ENCODE measurements at regions not wholly inside any gene's neighbourhood (a gene's known extent, or its start where the extent isn't known, plus 50 kb on each side); places are given as distances from the start of the nearest gene placed in this dataset.

DNA sequence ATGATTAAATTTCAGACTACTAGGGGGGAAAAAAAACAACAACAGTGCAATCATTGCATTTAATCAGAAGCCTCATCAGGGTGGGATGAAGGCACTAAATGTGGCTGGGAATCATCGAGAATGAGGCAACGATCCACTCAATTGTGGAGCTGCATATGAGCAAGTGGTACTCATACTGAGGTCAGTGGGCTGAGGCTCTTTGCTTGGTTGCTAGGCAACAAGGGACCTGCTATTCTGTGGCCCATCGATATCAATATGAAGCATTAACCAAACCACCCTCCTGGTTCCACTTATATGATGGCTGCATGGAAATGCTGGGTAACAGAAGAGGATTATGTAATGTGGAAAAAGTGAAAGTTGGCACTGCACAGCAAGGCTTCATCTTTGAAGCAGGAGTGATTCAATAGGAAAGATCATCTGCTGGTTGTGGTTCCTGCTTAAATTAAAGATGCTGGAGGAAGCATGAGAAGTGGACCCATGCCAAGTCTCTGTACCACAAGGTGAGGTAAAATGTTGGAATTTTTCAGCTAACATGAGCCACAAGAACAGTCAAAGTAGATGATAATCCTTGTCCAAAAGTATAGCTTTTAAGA is 159.8 kb upstream of the HMHB1 start:
- Histone ChIP-seq H3K9ac (ENCODE audit: low read length) (no peak overlapping the region), H2AFZ (ENCODE audit: low read depth, low read length) (no peak overlapping the region)

GRCh38 chr5:143649937-143650621 is 161.9 kb upstream of the HMHB1 start:
- H3K36me3 ChIP-seq (replicated peaks; ENCODE audit: low read depth, low read length): no peaks in the 10 kb centered on the region
- peak overlapping the region; percentile 2 for H3K4me2 ChIP-seq (ENCODE audit: low read length)
- no peak for TF ChIP-seq CTCF (IDR thresholded peaks at IDR 0.05; ENCODE audit: low read depth, low read length)
- no peak for TF ChIP-seq EZH2phosphoT487 (IDR thresholded peaks at IDR 0.05; ENCODE audit: low read depth)
- H3K4me1 ChIP-seq (ENCODE audit: low read length): peaks cover 10% of the 10 kb centered on the region
- H3K4me3 ChIP-seq (ENCODE audit: low read length): no peak overlapping the region
- H3K79me2 ChIP-seq (ENCODE audit: low read length): no peaks in the 10 kb centered on the region
- H3K9me3 ChIP-seq (ENCODE audit: insufficient read depth, low read length): no peaks in the 10 kb centered on the region
- no peaks in the 10 kb centered on the region for H3K27me3 ChIP-seq (ENCODE audit: low read depth, low read length)
- H3K27ac ChIP-seq (ENCODE audit: low read length): no peak overlapping the region
- no peak overlapping the region for H2AFZ ChIP-seq (ENCODE audit: low read depth, low read length)
- H3K9ac ChIP-seq (ENCODE audit: low read length): no peak overlapping the region
- H4K20me1 ChIP-seq (ENCODE audit: insufficient read depth, low read length): no peaks in the 10 kb centered on the region

More for the DNA sequence above, 159.8 kb upstream of the HMHB1 start:
- Histone ChIP-seq H3K4me1 (ENCODE audit: low read length) (peaks cover 10% of the 10 kb centered on the region), H3K4me3 (ENCODE audit: low read length) (no peak overlapping the region), H3K4me2 (ENCODE audit: low read length) (no peak overlapping the region), H3K27me3 (ENCODE audit: low read depth, low read length) (no peaks in the 10 kb centered on the region), H3K36me3 (replicated peaks; ENCODE audit: low read depth, low read length) (no peaks in the 10 kb centered on the region), H4K20me1 (ENCODE audit: insufficient read depth, low read length) (no peaks in the 10 kb centered on the region), H3K27ac (ENCODE audit: low read length) (no peak overlapping the region), H3K9me3 (ENCODE audit: insufficient read depth, low read length) (no peaks in the 10 kb centered on the region), H3K79me2 (ENCODE audit: low read length) (no peaks in the 10 kb centered on the region)
- no peak for TF ChIP-seq EZH2phosphoT487 (IDR thresholded peaks at IDR 0.05; ENCODE audit: low read depth)
- no peak for TF ChIP-seq CTCF (IDR thresholded peaks at IDR 0.05; ENCODE audit: low read depth, low read length)

DNA sequence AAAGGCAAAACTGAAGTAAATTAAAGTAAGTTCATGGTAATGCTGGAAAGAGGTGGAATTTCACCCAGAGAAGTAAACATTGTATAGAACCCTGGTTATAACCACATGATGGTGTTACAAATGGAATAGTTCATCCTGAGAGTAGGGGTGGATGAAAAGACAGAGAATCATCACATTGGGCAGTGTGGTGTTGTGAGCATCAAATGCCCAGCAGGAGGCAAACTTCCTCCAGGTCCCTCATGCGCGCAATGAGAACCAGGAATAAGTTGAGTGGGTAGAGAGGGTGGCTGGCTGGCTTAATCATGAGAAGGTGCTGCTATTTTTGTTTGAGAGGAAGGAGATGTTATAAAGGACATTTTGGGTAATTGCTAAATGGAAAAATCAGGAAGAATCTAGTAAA is 163.3 kb upstream of the HMHB1 start:
- Histone ChIP-seq H3K4me3 (ENCODE audit: low read length) (no peak overlapping the region), H2AFZ (ENCODE audit: low read depth, low read length) (no peak overlapping the region), H3K4me2 (ENCODE audit: low read length) (no peak overlapping the region), H3K36me3 (replicated peaks; ENCODE audit: low read depth, low read length) (no peaks in the 10 kb centered on the region), H3K79me2 (ENCODE audit: low read length) (no peaks in the 10 kb centered on the region), H3K27ac (ENCODE audit: low read length) (no peak overlapping the region), H3K9me3 (ENCODE audit: insufficient read depth, low read length) (no peaks in the 10 kb centered on the region), H4K20me1 (ENCODE audit: insufficient read depth, low read length) (no peaks in the 10 kb centered on the region), H3K4me1 (ENCODE audit: low read length) (peaks cover 10% of the 10 kb centered on the region), H3K27me3 (ENCODE audit: low read depth, low read length) (no peaks in the 10 kb centered on the region), H3K9ac (ENCODE audit: low read length) (no peak overlapping the region)
- TF ChIP-seq EZH2phosphoT487 (IDR thresholded peaks at IDR 0.05; ENCODE audit: low read depth): no peak
- TF ChIP-seq CTCF (IDR thresholded peaks at IDR 0.05; ENCODE audit: low read depth, low read length): peak; percentile 12; the same call in 1 of the 2 replicates

GRCh38 chr5:143646961-143647360 is 165.0 kb upstream of the HMHB1 start:
- H3K9ac ChIP-seq (ENCODE audit: low read length): no peak overlapping the region
- H3K36me3 ChIP-seq (replicated peaks; ENCODE audit: low read depth, low read length): no peaks in the 10 kb centered on the region
- H3K4me2 ChIP-seq (ENCODE audit: low read length): no peak overlapping the region
- no peaks in the 10 kb centered on the region for H4K20me1 ChIP-seq (ENCODE audit: insufficient read depth, low read length)
- H3K27ac ChIP-seq (ENCODE audit: low read length): no peak overlapping the region
- H3K27me3 ChIP-seq (ENCODE audit: low read depth, low read length): no peaks in the 10 kb centered on the region
- H3K79me2 ChIP-seq (ENCODE audit: low read length): no peaks in the 10 kb centered on the region
- H2AFZ ChIP-seq (ENCODE audit: low read depth, low read length): no peak overlapping the region
- TF ChIP-seq CTCF (IDR thresholded peaks at IDR 0.05; ENCODE audit: low read depth, low read length): no peak
- no peak for TF ChIP-seq EZH2phosphoT487 (IDR thresholded peaks at IDR 0.05; ENCODE audit: low read depth)
- H3K4me1 ChIP-seq (ENCODE audit: low read length): peaks cover 22% of the 10 kb centered on the region
- H3K9me3 ChIP-seq (ENCODE audit: insufficient read depth, low read length): no peaks in the 10 kb centered on the region
- no peak overlapping the region for H3K4me3 ChIP-seq (ENCODE audit: low read length)
